HEK293 (cell line): ENCODE measurements at regions not wholly inside any gene's neighbourhood (a gene's known extent, or its start where the extent isn't known, plus 50 kb on each side); places are given as distances from the start of the nearest gene placed in this dataset.

ENCODE experiments used
- ATF2 ChIP-seq: fragments of 450-650 bp; formaldehyde crosslinking; IDR thresholded peaks from 2 replicates; pipeline ENCODE4 v1.5.1; 2016; ENCODE audit warnings: missing biosample characterization, missing genetic modification characterization, low read depth
- GLI4 ChIP-seq: fragments of 450-650 bp; formaldehyde crosslinking; IDR thresholded peaks from 2 replicates; pipeline ENCODE4 v1.5.1; 2016; ENCODE audit warnings: missing biosample characterization, missing genetic modification characterization
- HOXA7 ChIP-seq: sonication (generic); formaldehyde crosslinking; IDR thresholded peaks from 2 replicates; pipeline ENCODE4 v1.8.1; 2022; ENCODE audit warnings: missing genetic modification reagents, borderline replicate concordance
- KLF7 ChIP-seq: fragments of 450-650 bp; formaldehyde crosslinking; IDR thresholded peaks from 2 replicates; pipeline ENCODE4 v1.5.1; 2016; ENCODE audit warnings: missing biosample characterization, missing genetic modification characterization, borderline replicate concordance
- SALL2 ChIP-seq: fragments of 450-650 bp; formaldehyde crosslinking; IDR thresholded peaks from 2 replicates; pipeline ENCODE4 v1.5.0; 2017; ENCODE audit warnings: missing biosample characterization, mild to moderate bottlenecking, missing genetic modification characterization, borderline replicate concordance
- ZBTB1 ChIP-seq: fragments of 450-650 bp; formaldehyde crosslinking; IDR thresholded peaks from 2 replicates; pipeline ENCODE4 v1.5.1; 2016; ENCODE audit warnings: missing biosample characterization, missing genetic modification characterization
- ZNF138 ChIP-seq: fragments of 450-650 bp; formaldehyde crosslinking; IDR thresholded peaks from 2 replicates; pipeline ENCODE4 v1.5.1; 2016; ENCODE audit warnings: missing biosample characterization, missing genetic modification characterization, borderline replicate concordance
- ZNF174 ChIP-seq: fragments of 450-650 bp; formaldehyde crosslinking; IDR thresholded peaks from 2 replicates; pipeline ENCODE4 v1.5.0; 2017; ENCODE audit warnings: missing biosample characterization, mild to moderate bottlenecking, missing genetic modification characterization
- ZNF423 ChIP-seq: fragments of 450-650 bp; formaldehyde crosslinking; IDR thresholded peaks from 2 replicates; pipeline ENCODE4 v1.5.1; 2016; ENCODE audit warnings: missing biosample characterization, missing genetic modification characterization
- ZNF433 ChIP-seq: fragments of 450-650 bp; formaldehyde crosslinking; IDR thresholded peaks from 2 replicates; pipeline ENCODE4 v1.5.1; 2016; ENCODE audit warnings: missing biosample characterization, missing genetic modification characterization, low read depth
- ZNF629 ChIP-seq: fragments of 450-650 bp; formaldehyde crosslinking; IDR thresholded peaks from 2 replicates; pipeline ENCODE4 v1.5.1; 2017; ENCODE audit warnings: missing biosample characterization, missing genetic modification characterization
- TF ChIP-seq, protein P1 (sequence below): fragments of 450-650 bp; formaldehyde crosslinking; IDR thresholded peaks from 2 replicates; pipeline ENCODE4 v1.5.1; 2016; ENCODE audit warnings: missing biosample characterization, missing genetic modification characterization
- TF ChIP-seq, protein P2 (sequence below): fragments of 450-650 bp; formaldehyde crosslinking; IDR thresholded peaks from 2 replicates; pipeline ENCODE4 v1.5.1; 2017; ENCODE audit warnings: missing biosample characterization, missing genetic modification characterization
- TF ChIP-seq, protein P3 (sequence below): fragments of 450-650 bp; formaldehyde crosslinking; IDR thresholded peaks from 2 replicates; pipeline ENCODE4 v1.5.1; 2016; ENCODE audit warnings: missing biosample characterization, missing genetic modification characterization

- TF ChIP-seq ZNF629 (tag by site-specific recombination) (no peak), GLI4 (tag by site-specific recombination) (no peak), ATF2 (tag by site-specific recombination) (no peak), ZNF433 (tag by site-specific recombination) (no peak), SALL2 (tag by site-specific recombination) (no peak), ZNF174 (tag by site-specific recombination) (no peak), ZBTB1 (tag by site-specific recombination) (no peak), ZNF138 (tag by site-specific recombination) (no peak), ZNF423 (no peak), HOXA7 (CRISPR knock-in tag) (no peak), KLF7 (tag by site-specific recombination) (no peak)
- TF ChIP-seq, protein P1, sequence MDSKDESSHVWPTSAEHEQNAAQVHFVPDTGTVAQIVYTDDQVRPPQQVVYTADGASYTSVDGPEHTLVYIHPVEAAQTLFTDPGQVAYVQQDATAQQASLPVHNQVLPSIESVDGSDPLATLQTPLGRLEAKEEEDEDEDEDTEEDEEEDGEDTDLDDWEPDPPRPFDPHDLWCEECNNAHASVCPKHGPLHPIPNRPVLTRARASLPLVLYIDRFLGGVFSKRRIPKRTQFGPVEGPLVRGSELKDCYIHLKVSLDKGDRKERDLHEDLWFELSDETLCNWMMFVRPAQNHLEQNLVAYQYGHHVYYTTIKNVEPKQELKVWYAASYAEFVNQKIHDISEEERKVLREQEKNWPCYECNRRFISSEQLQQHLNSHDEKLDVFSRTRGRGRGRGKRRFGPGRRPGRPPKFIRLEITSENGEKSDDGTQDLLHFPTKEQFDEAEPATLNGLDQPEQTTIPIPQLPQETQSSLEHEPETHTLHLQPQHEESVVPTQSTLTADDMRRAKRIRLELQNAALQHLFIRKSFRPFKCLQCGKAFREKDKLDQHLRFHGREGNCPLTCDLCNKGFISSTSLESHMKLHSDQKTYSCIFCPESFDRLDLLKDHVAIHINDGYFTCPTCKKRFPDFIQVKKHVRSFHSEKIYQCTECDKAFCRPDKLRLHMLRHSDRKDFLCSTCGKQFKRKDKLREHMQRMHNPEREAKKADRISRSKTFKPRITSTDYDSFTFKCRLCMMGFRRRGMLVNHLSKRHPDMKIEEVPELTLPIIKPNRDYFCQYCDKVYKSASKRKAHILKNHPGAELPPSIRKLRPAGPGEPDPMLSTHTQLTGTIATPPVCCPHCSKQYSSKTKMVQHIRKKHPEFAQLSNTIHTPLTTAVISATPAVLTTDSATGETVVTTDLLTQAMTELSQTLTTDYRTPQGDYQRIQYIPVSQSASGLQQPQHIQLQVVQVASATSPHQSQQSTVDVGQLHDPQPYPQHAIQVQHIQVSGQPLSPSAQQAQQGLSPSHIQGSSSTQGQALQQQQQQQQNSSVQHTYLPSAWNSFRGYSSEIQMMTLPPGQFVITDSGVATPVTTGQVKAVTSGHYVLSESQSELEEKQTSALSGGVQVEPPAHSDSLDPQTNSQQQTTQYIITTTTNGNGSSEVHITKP (tag by site-specific recombination): no peak
- TF ChIP-seq, protein P2, sequence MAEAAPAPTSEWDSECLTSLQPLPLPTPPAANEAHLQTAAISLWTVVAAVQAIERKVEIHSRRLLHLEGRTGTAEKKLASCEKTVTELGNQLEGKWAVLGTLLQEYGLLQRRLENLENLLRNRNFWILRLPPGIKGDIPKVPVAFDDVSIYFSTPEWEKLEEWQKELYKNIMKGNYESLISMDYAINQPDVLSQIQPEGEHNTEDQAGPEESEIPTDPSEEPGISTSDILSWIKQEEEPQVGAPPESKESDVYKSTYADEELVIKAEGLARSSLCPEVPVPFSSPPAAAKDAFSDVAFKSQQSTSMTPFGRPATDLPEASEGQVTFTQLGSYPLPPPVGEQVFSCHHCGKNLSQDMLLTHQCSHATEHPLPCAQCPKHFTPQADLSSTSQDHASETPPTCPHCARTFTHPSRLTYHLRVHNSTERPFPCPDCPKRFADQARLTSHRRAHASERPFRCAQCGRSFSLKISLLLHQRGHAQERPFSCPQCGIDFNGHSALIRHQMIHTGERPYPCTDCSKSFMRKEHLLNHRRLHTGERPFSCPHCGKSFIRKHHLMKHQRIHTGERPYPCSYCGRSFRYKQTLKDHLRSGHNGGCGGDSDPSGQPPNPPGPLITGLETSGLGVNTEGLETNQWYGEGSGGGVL: no peak
- TF ChIP-seq, protein P3, sequence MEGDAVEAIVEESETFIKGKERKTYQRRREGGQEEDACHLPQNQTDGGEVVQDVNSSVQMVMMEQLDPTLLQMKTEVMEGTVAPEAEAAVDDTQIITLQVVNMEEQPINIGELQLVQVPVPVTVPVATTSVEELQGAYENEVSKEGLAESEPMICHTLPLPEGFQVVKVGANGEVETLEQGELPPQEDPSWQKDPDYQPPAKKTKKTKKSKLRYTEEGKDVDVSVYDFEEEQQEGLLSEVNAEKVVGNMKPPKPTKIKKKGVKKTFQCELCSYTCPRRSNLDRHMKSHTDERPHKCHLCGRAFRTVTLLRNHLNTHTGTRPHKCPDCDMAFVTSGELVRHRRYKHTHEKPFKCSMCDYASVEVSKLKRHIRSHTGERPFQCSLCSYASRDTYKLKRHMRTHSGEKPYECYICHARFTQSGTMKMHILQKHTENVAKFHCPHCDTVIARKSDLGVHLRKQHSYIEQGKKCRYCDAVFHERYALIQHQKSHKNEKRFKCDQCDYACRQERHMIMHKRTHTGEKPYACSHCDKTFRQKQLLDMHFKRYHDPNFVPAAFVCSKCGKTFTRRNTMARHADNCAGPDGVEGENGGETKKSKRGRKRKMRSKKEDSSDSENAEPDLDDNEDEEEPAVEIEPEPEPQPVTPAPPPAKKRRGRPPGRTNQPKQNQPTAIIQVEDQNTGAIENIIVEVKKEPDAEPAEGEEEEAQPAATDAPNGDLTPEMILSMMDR (tag by site-specific recombination): no peak
These were observed 279.4 kb downstream of the CDH10 start for GRCh38 chr5:24365406-24365805.
